ENCODE measurements at regions not wholly inside any gene's neighbourhood (a gene's known extent, or its start where the extent isn't known, plus 50 kb on each side); places are given as distances from the start of the nearest gene placed in this dataset.

DNA sequence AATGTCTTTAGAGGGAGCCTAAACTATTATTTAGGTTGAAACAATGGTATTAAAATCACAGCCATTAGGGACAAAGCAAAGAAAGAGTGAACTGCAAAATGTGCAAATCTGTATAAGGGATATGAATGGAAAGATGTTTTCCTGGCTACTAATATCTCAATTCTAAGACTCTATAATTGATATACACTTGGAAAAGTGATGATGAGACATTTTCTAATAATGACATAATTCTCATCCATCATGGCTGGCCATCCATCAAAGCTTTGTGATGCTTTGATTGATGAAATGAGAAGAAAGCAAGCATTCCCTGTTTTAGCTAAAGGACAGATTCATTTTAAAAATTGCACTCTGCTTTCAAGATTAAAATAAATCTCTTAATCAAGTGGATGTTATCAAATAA lies 965.5 kb upstream of the IGFBP7 start:
- intact Hi-C loops (cut with micrococcal nuclease; ENCODE audit: unreplicated experiment) (no loop called here), in situ Hi-C loops (cut with HindIII; ENCODE audit: low pct_unique_long_range_greater_than_20kb, low sequenced_read_pairs) (no loop called here)
- Histone ChIP-seq H3K36me3 (ENCODE audit: control insufficient read depth, insufficient read depth, low read length) (no peaks in the 10 kb centered on the region), H3K4me1 (ENCODE audit: control insufficient read depth, insufficient read depth, low read length) (no peaks in the 10 kb centered on the region), H3K27ac (ENCODE audit: low read length) (no peak overlapping the region), H3K9me3 (ENCODE audit: control insufficient read depth, insufficient read depth, low read depth, low read length) (no peaks in the 10 kb centered on the region), H3K4me3 (ENCODE audit: low read depth in 2 of 2, low read length in 2 of 2) (no peak overlapping the region), H3K27me3 (ENCODE audit: control insufficient read depth, insufficient read depth, low read length) (no peaks in the 10 kb centered on the region)
- no peak for TF ChIP-seq SIN3A (IDR thresholded peaks at IDR 0.05; ENCODE audit: borderline replicate concordance, insufficient read depth, low read depth, low read length)
- TF ChIP-seq POLR2AphosphoS5 (IDR thresholded peaks at IDR 0.05; ENCODE audit: low read depth, low read length), result no peak
- TF ChIP-seq TCF7L2 (IDR thresholded peaks at IDR 0.05; ENCODE audit: low read depth, low read length), result no peak
- TF ChIP-seq, protein P1, sequence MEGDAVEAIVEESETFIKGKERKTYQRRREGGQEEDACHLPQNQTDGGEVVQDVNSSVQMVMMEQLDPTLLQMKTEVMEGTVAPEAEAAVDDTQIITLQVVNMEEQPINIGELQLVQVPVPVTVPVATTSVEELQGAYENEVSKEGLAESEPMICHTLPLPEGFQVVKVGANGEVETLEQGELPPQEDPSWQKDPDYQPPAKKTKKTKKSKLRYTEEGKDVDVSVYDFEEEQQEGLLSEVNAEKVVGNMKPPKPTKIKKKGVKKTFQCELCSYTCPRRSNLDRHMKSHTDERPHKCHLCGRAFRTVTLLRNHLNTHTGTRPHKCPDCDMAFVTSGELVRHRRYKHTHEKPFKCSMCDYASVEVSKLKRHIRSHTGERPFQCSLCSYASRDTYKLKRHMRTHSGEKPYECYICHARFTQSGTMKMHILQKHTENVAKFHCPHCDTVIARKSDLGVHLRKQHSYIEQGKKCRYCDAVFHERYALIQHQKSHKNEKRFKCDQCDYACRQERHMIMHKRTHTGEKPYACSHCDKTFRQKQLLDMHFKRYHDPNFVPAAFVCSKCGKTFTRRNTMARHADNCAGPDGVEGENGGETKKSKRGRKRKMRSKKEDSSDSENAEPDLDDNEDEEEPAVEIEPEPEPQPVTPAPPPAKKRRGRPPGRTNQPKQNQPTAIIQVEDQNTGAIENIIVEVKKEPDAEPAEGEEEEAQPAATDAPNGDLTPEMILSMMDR (IDR thresholded peaks at IDR 0.05), result no peak
- TF ChIP-seq, protein P2, sequence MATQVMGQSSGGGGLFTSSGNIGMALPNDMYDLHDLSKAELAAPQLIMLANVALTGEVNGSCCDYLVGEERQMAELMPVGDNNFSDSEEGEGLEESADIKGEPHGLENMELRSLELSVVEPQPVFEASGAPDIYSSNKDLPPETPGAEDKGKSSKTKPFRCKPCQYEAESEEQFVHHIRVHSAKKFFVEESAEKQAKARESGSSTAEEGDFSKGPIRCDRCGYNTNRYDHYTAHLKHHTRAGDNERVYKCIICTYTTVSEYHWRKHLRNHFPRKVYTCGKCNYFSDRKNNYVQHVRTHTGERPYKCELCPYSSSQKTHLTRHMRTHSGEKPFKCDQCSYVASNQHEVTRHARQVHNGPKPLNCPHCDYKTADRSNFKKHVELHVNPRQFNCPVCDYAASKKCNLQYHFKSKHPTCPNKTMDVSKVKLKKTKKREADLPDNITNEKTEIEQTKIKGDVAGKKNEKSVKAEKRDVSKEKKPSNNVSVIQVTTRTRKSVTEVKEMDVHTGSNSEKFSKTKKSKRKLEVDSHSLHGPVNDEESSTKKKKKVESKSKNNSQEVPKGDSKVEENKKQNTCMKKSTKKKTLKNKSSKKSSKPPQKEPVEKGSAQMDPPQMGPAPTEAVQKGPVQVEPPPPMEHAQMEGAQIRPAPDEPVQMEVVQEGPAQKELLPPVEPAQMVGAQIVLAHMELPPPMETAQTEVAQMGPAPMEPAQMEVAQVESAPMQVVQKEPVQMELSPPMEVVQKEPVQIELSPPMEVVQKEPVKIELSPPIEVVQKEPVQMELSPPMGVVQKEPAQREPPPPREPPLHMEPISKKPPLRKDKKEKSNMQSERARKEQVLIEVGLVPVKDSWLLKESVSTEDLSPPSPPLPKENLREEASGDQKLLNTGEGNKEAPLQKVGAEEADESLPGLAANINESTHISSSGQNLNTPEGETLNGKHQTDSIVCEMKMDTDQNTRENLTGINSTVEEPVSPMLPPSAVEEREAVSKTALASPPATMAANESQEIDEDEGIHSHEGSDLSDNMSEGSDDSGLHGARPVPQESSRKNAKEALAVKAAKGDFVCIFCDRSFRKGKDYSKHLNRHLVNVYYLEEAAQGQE (IDR thresholded peaks at IDR 0.05; ENCODE audit: insufficient read depth in 1 of 2, low read depth in 2 of 2, low read length in 1 of 2), result no peak
- DNase-seq (ENCODE audit: low read depth, low spot score) (no peak), ATAC-seq (no peak)
- CTCF ChIA-PET, result no interaction called here
- BruUV-seq (replicated peaks), result no TSS peak
- POLR2A ChIA-PET, result no interaction called here

DNA sequence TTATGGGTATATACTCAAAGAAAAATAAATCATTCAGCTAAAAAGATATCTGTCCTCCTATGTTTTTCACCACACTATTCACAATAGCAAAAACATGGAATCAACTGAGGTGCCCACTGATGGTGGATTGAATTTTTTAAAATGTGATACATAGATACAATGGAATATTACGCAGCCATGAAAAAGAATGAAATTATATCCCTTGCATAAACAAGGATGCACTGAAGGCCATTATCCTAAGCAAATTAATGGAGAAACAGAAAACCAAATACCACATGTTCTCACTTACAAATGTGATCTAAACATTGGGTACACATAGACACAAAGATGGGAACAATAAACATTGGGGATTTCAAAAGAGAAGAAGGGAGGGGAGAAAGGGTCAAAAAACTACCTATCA lies 964.2 kb upstream of the IGFBP7 start:
- POLR2A ChIA-PET, result no interaction called here
- H3K36me3 ChIP-seq (ENCODE audit: control insufficient read depth, insufficient read depth, low read length), result no peaks in the 10 kb centered on the region

More for the DNA sequence above, 964.2 kb upstream of the IGFBP7 start:
- no TSS peak for BruUV-seq (replicated peaks)
- in situ Hi-C loops (cut with HindIII; ENCODE audit: low pct_unique_long_range_greater_than_20kb, low sequenced_read_pairs), result no loop called here
- no peak for TF ChIP-seq POLR2AphosphoS5 (IDR thresholded peaks at IDR 0.05; ENCODE audit: low read depth, low read length)
- TF ChIP-seq TCF7L2 (IDR thresholded peaks at IDR 0.05; ENCODE audit: low read depth, low read length), result no peak
- TF ChIP-seq, protein P1 (IDR thresholded peaks at IDR 0.05), result no peak
- TF ChIP-seq, protein P2 (IDR thresholded peaks at IDR 0.05; ENCODE audit: insufficient read depth in 1 of 2, low read depth in 2 of 2, low read length in 1 of 2), result no peak
- no peak for TF ChIP-seq SIN3A (IDR thresholded peaks at IDR 0.05; ENCODE audit: borderline replicate concordance, insufficient read depth, low read depth, low read length)
- ATAC-seq (no peak), DNase-seq (ENCODE audit: low read depth, low spot score) (no peak)
- intact Hi-C loops (cut with micrococcal nuclease; ENCODE audit: unreplicated experiment), result no loop called here
- H3K27me3 ChIP-seq (ENCODE audit: control insufficient read depth, insufficient read depth, low read length), result no peaks in the 10 kb centered on the region
- H3K9me3 ChIP-seq (ENCODE audit: control insufficient read depth, insufficient read depth, low read depth, low read length), result no peaks in the 10 kb centered on the region
- no peak overlapping the region for H3K27ac ChIP-seq (ENCODE audit: low read length)
- CTCF ChIA-PET, result no interaction called here
- no peaks in the 10 kb centered on the region for H3K4me1 ChIP-seq (ENCODE audit: control insufficient read depth, insufficient read depth, low read length)
- no peak overlapping the region for H3K4me3 ChIP-seq (ENCODE audit: low read depth in 2 of 2, low read length in 2 of 2)
